ENCODE measurements at regions not wholly inside any gene's neighbourhood (a gene's known extent, or its start where the extent isn't known, plus 50 kb on each side); places are given as distances from the start of the nearest gene placed in this dataset.

- TF ChIP-seq, protein P1, sequence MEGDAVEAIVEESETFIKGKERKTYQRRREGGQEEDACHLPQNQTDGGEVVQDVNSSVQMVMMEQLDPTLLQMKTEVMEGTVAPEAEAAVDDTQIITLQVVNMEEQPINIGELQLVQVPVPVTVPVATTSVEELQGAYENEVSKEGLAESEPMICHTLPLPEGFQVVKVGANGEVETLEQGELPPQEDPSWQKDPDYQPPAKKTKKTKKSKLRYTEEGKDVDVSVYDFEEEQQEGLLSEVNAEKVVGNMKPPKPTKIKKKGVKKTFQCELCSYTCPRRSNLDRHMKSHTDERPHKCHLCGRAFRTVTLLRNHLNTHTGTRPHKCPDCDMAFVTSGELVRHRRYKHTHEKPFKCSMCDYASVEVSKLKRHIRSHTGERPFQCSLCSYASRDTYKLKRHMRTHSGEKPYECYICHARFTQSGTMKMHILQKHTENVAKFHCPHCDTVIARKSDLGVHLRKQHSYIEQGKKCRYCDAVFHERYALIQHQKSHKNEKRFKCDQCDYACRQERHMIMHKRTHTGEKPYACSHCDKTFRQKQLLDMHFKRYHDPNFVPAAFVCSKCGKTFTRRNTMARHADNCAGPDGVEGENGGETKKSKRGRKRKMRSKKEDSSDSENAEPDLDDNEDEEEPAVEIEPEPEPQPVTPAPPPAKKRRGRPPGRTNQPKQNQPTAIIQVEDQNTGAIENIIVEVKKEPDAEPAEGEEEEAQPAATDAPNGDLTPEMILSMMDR (IDR thresholded peaks at IDR 0.05 in 2 of 3, conservative IDR thresholded peaks at IDR 0.05 in 1 of 3; ENCODE audit: borderline replicate concordance in 1 of 3, insufficient read depth in 1 of 3, low read depth in 2 of 3, low read length in 2 of 3), result no peak
- TF ChIP-seq EZH2 (IDR thresholded peaks at IDR 0.05) (no peak), POLR2AphosphoS5 (IDR thresholded peaks at IDR 0.05; ENCODE audit: low read depth, low read length) (no peak)
- TF ChIP-seq, protein P2, sequence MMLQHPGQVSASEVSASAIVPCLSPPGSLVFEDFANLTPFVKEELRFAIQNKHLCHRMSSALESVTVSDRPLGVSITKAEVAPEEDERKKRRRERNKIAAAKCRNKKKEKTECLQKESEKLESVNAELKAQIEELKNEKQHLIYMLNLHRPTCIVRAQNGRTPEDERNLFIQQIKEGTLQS (IDR thresholded peaks at IDR 0.05), result no peak
These were observed 95.8 kb upstream of the TEX51 start for GRCh38 chr2:126802774-126803433.
